Endodermal cell (in vitro differentiated cells): ENCODE measurements at regions not wholly inside any gene's neighbourhood (a gene's known extent, or its start where the extent isn't known, plus 50 kb on each side); places are given as distances from the start of the nearest gene placed in this dataset.
"Not testable (repeated sequence)": the region's sequence is repeated elsewhere in the genome, so short reads cannot be mapped to it uniquely, and the experiment has no call there.

Experiments
- DNase-seq: peaks from one replicate; pipeline ENCODE4 v3.0.0-alpha.2; 2017
- H3K27ac ChIP-seq: 2 replicates; pipeline ENCODE4 v1.5.1; 2013; ENCODE audit warnings: mild to moderate bottlenecking, low read depth, low read length, moderate library complexity
- H3K27me3 ChIP-seq: 2 replicates; pipeline ENCODE4 v1.6.1; 2013; ENCODE audit warnings: mild to moderate bottlenecking, low read length, moderate library complexity; ENCODE audit not compliant: insufficient read depth, control insufficient read depth, poor library complexity, severe bottlenecking
- H3K36me3 ChIP-seq: 2 replicates; pipeline ENCODE4 v1.7.0; 2013; ENCODE audit warnings: mild to moderate bottlenecking, low read length, moderate library complexity; ENCODE audit not compliant: control insufficient read depth, insufficient read depth
- H3K4me1 ChIP-seq: one replicate; pipeline ENCODE4 v1.7.0; 2013; ENCODE audit warnings: low read length; ENCODE audit not compliant: control insufficient read depth, insufficient read depth
- H3K4me3 ChIP-seq: 2 replicates; pipeline ENCODE4 v1.5.1; 2013; ENCODE audit warnings: mild to moderate bottlenecking, low read length, moderate library complexity
- H3K9ac ChIP-seq: 2 replicates; pipeline ENCODE4 v1.6.1; 2013; ENCODE audit warnings: mild to moderate bottlenecking, low read length, moderate library complexity; ENCODE audit not compliant: poor library complexity, severe bottlenecking; ENCODE audit errors: extremely low read depth
- H3K9me3 ChIP-seq: 2 replicates; pipeline ENCODE4 v1.6.1; 2013; ENCODE audit warnings: mild to moderate bottlenecking, low read length, moderate library complexity; ENCODE audit not compliant: control insufficient read depth
- H3K27ac Mint-ChIP-seq: 2 replicates; pipeline ENCODE4 v1.8.0; 2020; ENCODE audit warnings: mixed read lengths
- H3K27me3 Mint-ChIP-seq: 2 replicates; pipeline ENCODE4 v1.8.0; 2021; ENCODE audit warnings: mild to moderate bottlenecking, mixed read lengths; ENCODE audit not compliant: insufficient read depth
- H3K36me3 Mint-ChIP-seq: 2 replicates; pipeline ENCODE4 v1.8.0; 2020; ENCODE audit warnings: low read depth, mixed read lengths
- H3K4me1 Mint-ChIP-seq: 2 replicates; pipeline ENCODE4 v1.8.0; 2020; ENCODE audit warnings: mixed read lengths
- H3K4me3 Mint-ChIP-seq: 2 replicates; pipeline ENCODE4 v1.8.0; 2020; ENCODE audit warnings: mild to moderate bottlenecking, moderate library complexity, mixed read lengths
- H3K9me3 Mint-ChIP-seq: 2 replicates; pipeline ENCODE4 v1.8.0; 2020; ENCODE audit warnings: mild to moderate bottlenecking, mixed read lengths
- WGBS, 2 experiments: methylation state at CpG; one replicate each; pipeline versions ENCODE4 v1.1.5 to v1.1.7; 2013; ENCODE audit warnings: missing lambda C conversion rate in 2 of 2, mixed read lengths in 1 of 2; ENCODE audit not compliant: insufficient coverage in 1 of 2, insufficient read length in 1 of 2; 5-methylcytosine and 5-hydroxymethylcytosine counted together
- TF ChIP-seq, protein P1 (sequence below): fragments of 200-600 bp; sonication (generic); conservative IDR thresholded peaks from 2 replicates; pipeline ENCODE4 v1.5.0; 2021; ENCODE audit warnings: antibody characterized with exemption, mild to moderate bottlenecking

DNA sequence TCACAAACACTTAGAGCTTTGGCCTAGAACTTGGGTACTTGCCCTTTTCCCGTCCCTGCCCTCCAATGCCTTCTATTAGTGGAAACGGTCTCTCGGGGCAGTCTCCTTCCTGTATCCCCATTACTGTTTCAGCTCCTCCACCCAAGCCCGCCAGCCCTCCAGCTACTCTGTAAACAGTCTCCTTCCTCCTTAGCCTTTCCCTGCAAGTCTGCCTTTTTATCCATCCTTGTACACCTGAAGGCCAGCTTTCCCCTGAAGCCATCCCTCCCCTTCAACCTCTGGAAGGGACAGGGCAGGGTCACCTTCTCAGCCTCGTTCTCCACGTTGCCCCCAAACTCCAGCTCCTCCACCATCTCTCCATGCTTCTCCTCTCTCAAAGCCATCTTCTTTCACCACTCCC is 108.1 kb upstream of the ZNF746 start:
- Histone ChIP-seq H3K27me3 (no peaks in the 10 kb centered on the region), H3K4me3 (no peak overlapping the region), H3K36me3 (peaks cover 64% of the 10 kb centered on the region), H3K27ac (no peak overlapping the region), H3K4me1 (no peaks in the 10 kb centered on the region), H3K9me3 (no peaks in the 10 kb centered on the region), H3K9ac (no peak overlapping the region)
- Mint-ChIP-seq H3K4me1 (no peaks in the 10 kb centered on the region), H3K27ac (no peak overlapping the region), H3K36me3 (peaks cover 66% of the 10 kb centered on the region), H3K4me3 (no peak overlapping the region), H3K27me3 (no peaks in the 10 kb centered on the region), H3K9me3 (no peaks in the 10 kb centered on the region)
- TF ChIP-seq, protein P1, sequence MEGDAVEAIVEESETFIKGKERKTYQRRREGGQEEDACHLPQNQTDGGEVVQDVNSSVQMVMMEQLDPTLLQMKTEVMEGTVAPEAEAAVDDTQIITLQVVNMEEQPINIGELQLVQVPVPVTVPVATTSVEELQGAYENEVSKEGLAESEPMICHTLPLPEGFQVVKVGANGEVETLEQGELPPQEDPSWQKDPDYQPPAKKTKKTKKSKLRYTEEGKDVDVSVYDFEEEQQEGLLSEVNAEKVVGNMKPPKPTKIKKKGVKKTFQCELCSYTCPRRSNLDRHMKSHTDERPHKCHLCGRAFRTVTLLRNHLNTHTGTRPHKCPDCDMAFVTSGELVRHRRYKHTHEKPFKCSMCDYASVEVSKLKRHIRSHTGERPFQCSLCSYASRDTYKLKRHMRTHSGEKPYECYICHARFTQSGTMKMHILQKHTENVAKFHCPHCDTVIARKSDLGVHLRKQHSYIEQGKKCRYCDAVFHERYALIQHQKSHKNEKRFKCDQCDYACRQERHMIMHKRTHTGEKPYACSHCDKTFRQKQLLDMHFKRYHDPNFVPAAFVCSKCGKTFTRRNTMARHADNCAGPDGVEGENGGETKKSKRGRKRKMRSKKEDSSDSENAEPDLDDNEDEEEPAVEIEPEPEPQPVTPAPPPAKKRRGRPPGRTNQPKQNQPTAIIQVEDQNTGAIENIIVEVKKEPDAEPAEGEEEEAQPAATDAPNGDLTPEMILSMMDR = no peak
- WGBS, 2 experiments = 94 to 96% methylated on average over 4 to 6 of the region's 6 CpGs
- no peak for DNase-seq

DNA sequence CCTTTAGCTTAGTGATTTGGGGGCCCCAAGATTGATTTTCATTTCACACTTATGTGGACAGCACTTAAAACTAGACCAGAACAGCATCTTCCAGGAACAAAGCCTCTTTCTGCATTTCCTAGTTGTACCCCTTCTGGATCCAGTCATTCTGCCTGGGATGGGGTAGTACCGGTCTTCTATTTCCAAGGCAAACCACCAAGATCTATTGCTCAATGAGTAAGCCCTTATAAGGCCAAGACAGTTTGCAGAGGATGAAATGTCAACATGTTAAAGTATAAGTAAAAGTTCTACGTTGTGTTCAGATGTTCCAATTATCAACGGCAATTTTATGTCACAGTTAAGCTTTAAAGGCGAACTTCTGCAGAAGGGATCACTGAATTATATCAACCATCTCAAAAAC is 106.9 kb upstream of the ZNF746 start:
- TF ChIP-seq, protein P1 = no peak
- no peaks in the 10 kb centered on the region for H3K27me3 ChIP-seq
- no peaks in the 10 kb centered on the region for H3K9me3 Mint-ChIP-seq
- no peaks in the 10 kb centered on the region for H3K4me1 ChIP-seq
- no peaks in the 10 kb centered on the region for H3K9me3 ChIP-seq
- H3K27ac Mint-ChIP-seq = no peak overlapping the region
- no peak overlapping the region for H3K4me3 ChIP-seq
- DNase-seq = no peak
- H3K4me3 Mint-ChIP-seq = no peak overlapping the region
- no peaks in the 10 kb centered on the region for H3K27me3 Mint-ChIP-seq
- WGBS, 2 experiments = 94 to 97% methylated on average over 4 of the region's 4 CpGs
- peaks cover 59% of the 10 kb centered on the region for H3K36me3 Mint-ChIP-seq
- H3K36me3 ChIP-seq = peaks cover 67% of the 10 kb centered on the region
- no peak overlapping the region for H3K9ac ChIP-seq
- H3K4me1 Mint-ChIP-seq = no peaks in the 10 kb centered on the region
- H3K27ac ChIP-seq = no peak overlapping the region

DNA sequence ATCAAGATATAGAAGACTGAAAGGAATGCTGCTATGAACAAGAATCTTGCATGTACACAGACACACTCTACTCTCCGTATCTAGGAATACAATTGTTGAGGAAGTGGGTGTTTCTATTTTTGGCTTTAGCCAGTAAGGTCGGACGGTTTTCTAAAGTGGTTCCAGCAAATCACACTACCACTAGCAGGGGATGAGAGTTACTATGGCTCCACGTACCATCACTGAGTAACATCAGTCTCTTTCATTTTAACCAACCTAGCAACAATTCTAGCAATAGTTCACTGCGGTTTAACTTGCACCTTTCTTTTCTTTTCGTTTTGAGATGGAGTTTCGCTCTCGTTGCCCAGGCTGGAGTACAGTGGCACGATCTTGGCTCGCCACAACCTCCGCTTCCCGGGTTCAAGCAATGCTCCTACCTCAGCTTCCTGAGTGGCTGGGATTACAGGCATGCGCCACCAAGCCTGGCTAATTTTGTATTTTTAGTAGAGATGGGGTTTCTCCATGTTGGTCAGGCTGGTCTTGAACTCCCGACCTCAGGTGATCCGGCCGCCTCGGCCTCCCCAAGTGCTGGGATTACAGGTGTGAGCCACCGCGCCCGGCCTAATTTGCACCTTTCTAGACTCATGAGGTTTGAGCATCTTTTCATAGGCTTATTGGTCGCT is 103.2 kb upstream of the ZNF746 start:
- H3K27ac ChIP-seq, H3K4me1 Mint-ChIP-seq, H3K27ac Mint-ChIP-seq: not testable (repeated sequence)

More for the DNA sequence above, 103.2 kb upstream of the ZNF746 start:
- peaks cover 41% of the 10 kb centered on the region for H3K36me3 Mint-ChIP-seq
- not testable (repeated sequence) for H3K4me3 Mint-ChIP-seq, H3K9me3 Mint-ChIP-seq, H3K9ac ChIP-seq, H3K27me3 ChIP-seq, H3K4me3 ChIP-seq, H3K27me3 Mint-ChIP-seq, H3K4me1 ChIP-seq, DNase-seq, H3K9me3 ChIP-seq
- peaks cover 51% of the 10 kb centered on the region for H3K36me3 ChIP-seq
- 91 to 94% methylated on average over 8 to 20 of the region's 21 CpGs for WGBS, 2 experiments
